K562 (cell line): ENCODE measurements at regions not wholly inside any gene's neighbourhood (a gene's known extent, or its start where the extent isn't known, plus 50 kb on each side); places are given as distances from the start of the nearest gene placed in this dataset.

Source experiments
- ATAC-seq: fragments of 200-7000 bp; cut with Tn5 transposase; 3 replicates; pipeline ENCODE4 v1.9.1; 2020; ENCODE audit warnings: moderate library complexity
- BruUV-seq: library from RNA; stranded (reverse); fragments of 400-500 nt; replicated peaks from 2 replicates; lab custom pipeline; 2021; lab: Mats Ljungman, UMichigan
- CTCF ChIA-PET: fragments of 300-600 bp; formaldehyde crosslinking; extraction: SDS; loops from one replicate; lab custom pipeline; 2021; ENCODE audit warnings: low intra/inter-chr PET ratio; lab: Yijun Ruan, JAX
- POLR2A ChIA-PET: fragments of 300-600, 350-650 bp; sonication (Branson Sonifier 250); formaldehyde crosslinking; extraction: SDS; loops from one replicate; lab custom pipeline; 2021; ENCODE audit warnings: antibody characterized with exemption, inconsistent platforms; lab: Yijun Ruan, JAX
- DNase-seq, 4 experiments: peaks; one replicate each; pipeline versions ENCODE4 v3.0.0 to v3.0.0-alpha.2; 2011 to 2018; ENCODE audit warnings: low spot score in 3 of 4, mixed read lengths in 3 of 4; ENCODE audit errors: extremely low read depth in 1 of 4
- FAIRE-seq: peaks from 2 replicates; lab custom pipeline; 2011; peaks lifted over from hg19 to GRCh38; lab: Jason Lieb, UNC
- H2AFZ ChIP-seq: 2 replicates; pipeline ENCODE4 v1.6.0; 2011; ENCODE audit warnings: low read depth, low read length, control low read depth, inconsistent platforms
- H3K27ac ChIP-seq: fragments of 200-600 bp; 3 replicates; pipeline ENCODE4 v1.8.0; 2011; ENCODE audit warnings: low read depth, mild to moderate bottlenecking, control low read depth, inconsistent platforms, low read length, moderate library complexity, mixed read lengths; ENCODE audit errors: extremely low read depth
- H3K27me3 ChIP-seq, 2 experiments: fragments of 300-600 bp in 1 of 2; 2 replicates in 1 of 2; 3 replicates in 1 of 2; pipeline versions ENCODE4 v1.6.0 to v1.8.0; 2011; ENCODE audit warnings: inconsistent platforms in 2 of 2, low read length in 2 of 2, mild to moderate bottlenecking in 1 of 2, mixed read lengths in 1 of 2, moderate library complexity in 1 of 2; ENCODE audit not compliant: control insufficient read depth in 2 of 2, insufficient read depth in 2 of 2
- H3K36me3 ChIP-seq: fragments of 300-600 bp; 3 replicates; pipeline ENCODE4 v1.8.0; 2011; ENCODE audit warnings: mild to moderate bottlenecking, low read length, inconsistent platforms; ENCODE audit not compliant: control insufficient read depth, insufficient read depth
- H3K4me1 ChIP-seq, 2 experiments: fragments of 200-600 bp in 1 of 2; replicated peaks in 1 of 2; 2 replicates in 1 of 2; 3 replicates in 1 of 2; pipeline versions ENCODE4 v1.5.1 to v1.8.0; 2011; ENCODE audit warnings: inconsistent platforms in 2 of 2, low read length in 2 of 2, mild to moderate bottlenecking in 1 of 2, mixed read lengths in 1 of 2, moderate library complexity in 1 of 2; ENCODE audit not compliant: control insufficient read depth in 2 of 2, insufficient read depth in 2 of 2
- H3K4me2 ChIP-seq: 2 replicates; pipeline ENCODE4 v1.6.1; 2011; ENCODE audit warnings: low read length, control low read depth, inconsistent platforms, mixed read lengths; ENCODE audit not compliant: insufficient read depth
- H3K4me3 ChIP-seq: fragments of 200-600 bp; sonication (generic), shearing (Covaris generic); 2 replicates; pipeline ENCODE4 v1.5.1; 2016; ENCODE audit warnings: control low read depth, inconsistent platforms
- H3K79me2 ChIP-seq: fragments of 200-600 bp; 3 replicates; pipeline ENCODE4 v1.8.0; 2011; ENCODE audit warnings: low read length, inconsistent platforms; ENCODE audit not compliant: control insufficient read depth, insufficient read depth
- H3K9ac ChIP-seq, 2 experiments: 2 replicates each; pipeline versions ENCODE4 v1.6.0 to v1.6.1; 2011; ENCODE audit warnings: low read depth in 2 of 2, low read length in 2 of 2, control low read depth in 1 of 2, inconsistent platforms in 1 of 2, mild to moderate bottlenecking in 1 of 2, mixed read lengths in 1 of 2; ENCODE audit not compliant: insufficient read depth in 1 of 2
- H3K9me1 ChIP-seq: one replicate; pipeline ENCODE4 v1.6.0; 2011; ENCODE audit warnings: inconsistent platforms, mild to moderate bottlenecking, low read length, moderate library complexity; ENCODE audit not compliant: control insufficient read depth, insufficient read depth
- H3K9me3 ChIP-seq: replicated peaks from 2 replicates; pipeline ENCODE4 v1.5.1; 2011; ENCODE audit warnings: low read depth, low read length, inconsistent platforms; ENCODE audit not compliant: control insufficient read depth, insufficient read depth
- H4K20me1 ChIP-seq: replicated peaks from 2 replicates; pipeline ENCODE4 v1.6.1; 2011; ENCODE audit warnings: low read length, inconsistent platforms, mixed read lengths; ENCODE audit not compliant: control insufficient read depth, insufficient read depth
- TAF15 ChIP-seq: fragments of 200-400 bp; formaldehyde crosslinking; IDR thresholded peaks from 2 replicates; pipeline ENCODE4 v1.6.1; 2017; ENCODE audit warnings: mild to moderate bottlenecking, low read depth, low read length, moderate library complexity
- TCFL5 ChIP-seq: fragments of 250-450 bp; sonication (Bioruptor Pico); conservative IDR thresholded peaks from 2 replicates; pipeline ENCODE4 v1.6.1; 2021; ENCODE audit warnings: mild to moderate bottlenecking, moderate library complexity, matching md5 sums
- ZBTB17 ChIP-seq: fragments of 450-650 bp; formaldehyde crosslinking; IDR thresholded peaks from 2 replicates; pipeline ENCODE4 v1.4.0; 2020; ENCODE audit warnings: mild to moderate bottlenecking
- WGBS: fragments of 100-300 bp; shearing (Covaris generic); methylation state at CpG from one replicate; pipeline ENCODE4 v1.1.6; 2016; ENCODE audit warnings: low coverage, mixed read lengths; ENCODE audit not compliant: insufficient coverage; ENCODE audit errors: missing lambda C conversion rate; 5-methylcytosine and 5-hydroxymethylcytosine counted together
- in situ Hi-C: fragments of 300-500 bp; cut with MboI; formaldehyde crosslinking; loops from 4 replicates; pipeline ENCODE4 v1.15.0; 2018; ENCODE audit warnings: inconsistent platforms, mixed read lengths
- intact Hi-C: fragments of 100-400 bp; cut with micrococcal nuclease; formaldehyde crosslinking; loops from 2 replicates; pipeline ENCODE4 v1.14.2; 2022
- TF ChIP-seq, protein P1 (sequence below), 2 experiments: fragments of 200-800 bp in 1 of 2; sonication (Bioruptor generic) in 1 of 2; sonication (generic) in 1 of 2; formaldehyde crosslinking in 1 of 2; IDR thresholded peaks in 1 of 2; conservative IDR thresholded peaks in 1 of 2; 2 replicates each; pipeline versions ENCODE4 v1.5.0 to v1.6.1; 2016 to 2020; ENCODE audit warnings: missing compliant biosample characterization in 1 of 2, missing genetic modification characterization in 1 of 2, missing genetic modification reagents in 1 of 2
- TF ChIP-seq, protein P2 (sequence below): IDR thresholded peaks from 3 replicates; pipeline ENCODE4 v1.6.1; 2011; ENCODE audit warnings: borderline replicate concordance, mild to moderate bottlenecking, moderate library complexity; ENCODE audit not compliant: insufficient read length; ENCODE audit errors: extremely low read depth

DNA sequence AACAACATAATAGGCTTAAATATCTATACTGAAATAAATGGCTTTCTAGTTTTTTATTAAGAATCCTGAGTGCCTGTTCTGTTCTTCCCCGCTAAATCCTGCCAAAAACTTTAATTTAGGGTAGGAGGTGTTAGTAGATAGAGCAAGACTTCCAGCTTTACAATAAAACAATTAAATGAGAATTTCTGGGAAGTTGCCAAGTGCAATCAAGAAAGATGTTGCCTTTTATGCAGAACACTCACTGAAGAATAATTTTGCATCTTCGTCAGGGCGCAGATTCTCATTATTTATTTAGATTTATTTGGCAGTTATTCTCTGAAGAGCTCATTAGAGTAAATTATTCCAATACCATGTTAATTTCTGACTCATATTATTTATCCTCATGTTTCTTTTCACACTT is 103.2 kb upstream of the GPR141 start:
- intact Hi-C loops = no loop called here
- ChIA-PET CTCF (no interaction called here), POLR2A (no interaction called here)
- Histone ChIP-seq H2AFZ (no peak overlapping the region), H3K4me3 (no peak overlapping the region), H4K20me1 (no peaks in the 10 kb centered on the region), H3K4me1 (no peaks in the 10 kb centered on the region), H3K9me1 (no peaks in the 10 kb centered on the region), H3K36me3 (no peaks in the 10 kb centered on the region), H3K27ac (no peak overlapping the region), H3K27me3 (no peaks in the 10 kb centered on the region), H3K9ac (no peak overlapping the region), H3K9me3 (no peaks in the 10 kb centered on the region), H3K4me2 (no peak overlapping the region), H3K79me2 (no peaks in the 10 kb centered on the region)
- WGBS = 0% methylated on average over 3 of the region's 3 CpGs
- in situ Hi-C loops = no loop called here
- FAIRE-seq (no peak), ATAC-seq (no peak), DNase-seq (no peak)
- no TSS peak for BruUV-seq
- TF ChIP-seq, protein P1, sequence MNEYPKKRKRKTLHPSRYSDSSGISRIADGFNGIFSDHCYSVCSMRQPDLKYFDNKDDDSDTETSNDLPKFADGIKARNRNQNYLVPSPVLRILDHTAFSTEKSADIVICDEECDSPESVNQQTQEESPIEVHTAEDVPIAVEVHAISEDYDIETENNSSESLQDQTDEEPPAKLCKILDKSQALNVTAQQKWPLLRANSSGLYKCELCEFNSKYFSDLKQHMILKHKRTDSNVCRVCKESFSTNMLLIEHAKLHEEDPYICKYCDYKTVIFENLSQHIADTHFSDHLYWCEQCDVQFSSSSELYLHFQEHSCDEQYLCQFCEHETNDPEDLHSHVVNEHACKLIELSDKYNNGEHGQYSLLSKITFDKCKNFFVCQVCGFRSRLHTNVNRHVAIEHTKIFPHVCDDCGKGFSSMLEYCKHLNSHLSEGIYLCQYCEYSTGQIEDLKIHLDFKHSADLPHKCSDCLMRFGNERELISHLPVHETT (CRISPR knock-in tag; conservative IDR thresholded peaks at IDR 0.05 in 1 of 2, IDR thresholded peaks at IDR 0.05 in 1 of 2) = no peak
- no peak for TF ChIP-seq TCFL5 (CRISPR knock-in tag)
- TF ChIP-seq, protein P2, sequence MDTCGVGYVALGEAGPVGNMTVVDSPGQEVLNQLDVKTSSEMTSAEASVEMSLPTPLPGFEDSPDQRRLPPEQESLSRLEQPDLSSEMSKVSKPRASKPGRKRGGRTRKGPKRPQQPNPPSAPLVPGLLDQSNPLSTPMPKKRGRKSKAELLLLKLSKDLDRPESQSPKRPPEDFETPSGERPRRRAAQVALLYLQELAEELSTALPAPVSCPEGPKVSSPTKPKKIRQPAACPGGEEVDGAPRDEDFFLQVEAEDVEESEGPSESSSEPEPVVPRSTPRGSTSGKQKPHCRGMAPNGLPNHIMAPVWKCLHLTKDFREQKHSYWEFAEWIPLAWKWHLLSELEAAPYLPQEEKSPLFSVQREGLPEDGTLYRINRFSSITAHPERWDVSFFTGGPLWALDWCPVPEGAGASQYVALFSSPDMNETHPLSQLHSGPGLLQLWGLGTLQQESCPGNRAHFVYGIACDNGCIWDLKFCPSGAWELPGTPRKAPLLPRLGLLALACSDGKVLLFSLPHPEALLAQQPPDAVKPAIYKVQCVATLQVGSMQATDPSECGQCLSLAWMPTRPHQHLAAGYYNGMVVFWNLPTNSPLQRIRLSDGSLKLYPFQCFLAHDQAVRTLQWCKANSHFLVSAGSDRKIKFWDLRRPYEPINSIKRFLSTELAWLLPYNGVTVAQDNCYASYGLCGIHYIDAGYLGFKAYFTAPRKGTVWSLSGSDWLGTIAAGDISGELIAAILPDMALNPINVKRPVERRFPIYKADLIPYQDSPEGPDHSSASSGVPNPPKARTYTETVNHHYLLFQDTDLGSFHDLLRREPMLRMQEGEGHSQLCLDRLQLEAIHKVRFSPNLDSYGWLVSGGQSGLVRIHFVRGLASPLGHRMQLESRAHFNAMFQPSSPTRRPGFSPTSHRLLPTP = no peak
- TF ChIP-seq TAF15 = no peak
- TF ChIP-seq ZBTB17 (CRISPR knock-in tag) = no peak
